MM.1S (cell line): ENCODE measurements at regions not wholly inside any gene's neighbourhood (a gene's known extent, or its start where the extent isn't known, plus 50 kb on each side); places are given as distances from the start of the nearest gene placed in this dataset.

Source experiments
- DNase-seq: peaks from one replicate; pipeline ENCODE4 v3.0.0-alpha.2; 2015
- H2AFZ ChIP-seq: fragments of 300-600 bp; sonication (generic); 2 replicates; pipeline ENCODE4 v1.6.0; 2016; ENCODE audit warnings: antibody characterized with exemption, low read length
- H3F3A ChIP-seq: fragments of 300-600 bp; sonication (generic); 2 replicates; pipeline ENCODE4 v1.6.1; 2016; ENCODE audit warnings: mild to moderate bottlenecking, antibody characterized with exemption, low read length, moderate library complexity, mixed read lengths; ENCODE audit not compliant: insufficient read depth
- H3K27ac ChIP-seq: fragments of 300-600 bp; sonication (generic); 2 replicates; pipeline ENCODE4 v1.5.1; 2016; ENCODE audit warnings: mild to moderate bottlenecking, low read length
- H3K27me3 ChIP-seq: fragments of 300-600 bp; sonication (generic); replicated peaks from 2 replicates; pipeline ENCODE4 v1.6.0; 2016; ENCODE audit warnings: low read length; ENCODE audit not compliant: insufficient read depth
- H3K36me3 ChIP-seq: fragments of 300-600 bp; sonication (generic); replicated peaks from 2 replicates; pipeline ENCODE4 v1.6.1; 2016; ENCODE audit warnings: mild to moderate bottlenecking, low read length, mixed read lengths; ENCODE audit not compliant: insufficient read depth
- H3K4me1 ChIP-seq: fragments of 300-600 bp; sonication (generic); 2 replicates; pipeline ENCODE4 v1.6.1; 2016; ENCODE audit warnings: low read length, mixed read lengths
- H3K4me2 ChIP-seq: fragments of 300-600 bp; sonication (generic); 2 replicates; pipeline ENCODE4 v1.6.0; 2016; ENCODE audit warnings: low read depth, low read length
- H3K4me3 ChIP-seq: fragments of 300-600 bp; sonication (generic); 2 replicates; pipeline ENCODE4 v1.5.1; 2016; ENCODE audit warnings: low read length, mixed read lengths
- H3K79me2 ChIP-seq: fragments of 300-600 bp; sonication (generic); 2 replicates; pipeline ENCODE4 v1.6.1; 2016; ENCODE audit warnings: mixed run types, low read length, mixed read lengths
- H3K9ac ChIP-seq: fragments of 300-600 bp; sonication (generic); 2 replicates; pipeline ENCODE4 v1.6.1; 2016; ENCODE audit warnings: low read length, mixed read lengths
- H3K9me2 ChIP-seq: fragments of 300-600 bp; sonication (generic); replicated peaks from 2 replicates; pipeline ENCODE4 v1.6.1; 2016; ENCODE audit warnings: mild to moderate bottlenecking, low read length, mixed read lengths; ENCODE audit not compliant: insufficient read depth
- H3K9me3 ChIP-seq: fragments of 300-600 bp; sonication (generic); replicated peaks from 2 replicates; pipeline ENCODE4 v1.6.1; 2016; ENCODE audit warnings: mild to moderate bottlenecking, low read length, mixed read lengths; ENCODE audit not compliant: insufficient read depth
- H4K20me1 ChIP-seq: fragments of 300-600 bp; sonication (generic); 2 replicates; pipeline ENCODE4 v1.6.1; 2016; ENCODE audit warnings: mild to moderate bottlenecking, low read length, moderate library complexity, mixed read lengths; ENCODE audit not compliant: insufficient read depth
- EZH2 ChIP-seq: fragments of 300-600 bp; sonication (generic); optimal IDR thresholded peaks from 2 replicates; pipeline ENCODE3; 2017; ENCODE audit warnings: low read depth, mild to moderate bottlenecking, antibody characterized with exemption, low read length, mixed read lengths
- EZH2phosphoT487 ChIP-seq: fragments of 300-600 bp; sonication (generic); IDR thresholded peaks from 2 replicates; pipeline ENCODE4 v1.6.1; 2018; ENCODE audit warnings: antibody characterized with exemption, low read length
- TF ChIP-seq, protein P1 (sequence below): fragments of 300-600 bp; sonication (generic); IDR thresholded peaks from 2 replicates; pipeline ENCODE4 v1.5.1; 2016; ENCODE audit warnings: antibody characterized with exemption, low read length, mixed read lengths

DNA sequence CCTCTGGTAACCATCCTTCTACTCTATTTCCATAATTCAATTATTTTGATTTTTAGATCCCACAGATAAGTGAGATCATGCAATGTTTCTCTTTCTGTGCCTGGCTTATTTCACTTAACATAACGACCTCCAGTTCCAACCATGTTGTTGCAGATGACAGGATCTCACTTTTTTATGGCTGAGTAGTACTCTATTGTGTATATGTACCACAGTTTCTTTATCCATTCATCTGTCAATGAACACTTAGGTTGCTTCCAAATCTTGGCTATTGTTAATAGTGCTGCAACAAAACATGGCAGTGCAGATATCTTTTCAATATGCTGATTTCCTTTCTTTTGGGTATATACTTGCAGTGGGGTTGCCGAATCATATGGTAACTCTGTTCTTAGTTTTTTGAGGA lies 286.4 kb upstream of the C11orf87 start:
- Histone ChIP-seq H3K36me3 (no peaks in the 10 kb centered on the region), H3K9me2 (no peaks in the 10 kb centered on the region), H3K27me3 (no peaks in the 10 kb centered on the region), H4K20me1 (no peaks in the 10 kb centered on the region), H3K9me3 (no peaks in the 10 kb centered on the region), H3K4me3 (no peak overlapping the region), H3K27ac (no peak overlapping the region), H3K9ac (no peak overlapping the region), H2AFZ (no peak overlapping the region), H3F3A (no peaks in the 10 kb centered on the region), H3K4me1 (peaks cover 6% of the 10 kb centered on the region), H3K4me2 (no peak overlapping the region), H3K79me2 (no peaks in the 10 kb centered on the region)
- no peak for DNase-seq
- no peak for TF ChIP-seq EZH2
- TF ChIP-seq, protein P1, sequence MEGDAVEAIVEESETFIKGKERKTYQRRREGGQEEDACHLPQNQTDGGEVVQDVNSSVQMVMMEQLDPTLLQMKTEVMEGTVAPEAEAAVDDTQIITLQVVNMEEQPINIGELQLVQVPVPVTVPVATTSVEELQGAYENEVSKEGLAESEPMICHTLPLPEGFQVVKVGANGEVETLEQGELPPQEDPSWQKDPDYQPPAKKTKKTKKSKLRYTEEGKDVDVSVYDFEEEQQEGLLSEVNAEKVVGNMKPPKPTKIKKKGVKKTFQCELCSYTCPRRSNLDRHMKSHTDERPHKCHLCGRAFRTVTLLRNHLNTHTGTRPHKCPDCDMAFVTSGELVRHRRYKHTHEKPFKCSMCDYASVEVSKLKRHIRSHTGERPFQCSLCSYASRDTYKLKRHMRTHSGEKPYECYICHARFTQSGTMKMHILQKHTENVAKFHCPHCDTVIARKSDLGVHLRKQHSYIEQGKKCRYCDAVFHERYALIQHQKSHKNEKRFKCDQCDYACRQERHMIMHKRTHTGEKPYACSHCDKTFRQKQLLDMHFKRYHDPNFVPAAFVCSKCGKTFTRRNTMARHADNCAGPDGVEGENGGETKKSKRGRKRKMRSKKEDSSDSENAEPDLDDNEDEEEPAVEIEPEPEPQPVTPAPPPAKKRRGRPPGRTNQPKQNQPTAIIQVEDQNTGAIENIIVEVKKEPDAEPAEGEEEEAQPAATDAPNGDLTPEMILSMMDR, result no peak
- TF ChIP-seq EZH2phosphoT487, result no peak

- no peaks in the 10 kb centered on the region for H3F3A ChIP-seq
- no peaks in the 10 kb centered on the region for H3K79me2 ChIP-seq
These were observed 283.8 kb upstream of the C11orf87 start for GRCh38 chr11:109138196-109138595.

GRCh38 chr11:109140426-109140825 lies 281.6 kb upstream of the C11orf87 start:
- H3K9ac ChIP-seq, result no peak overlapping the region
- H3K4me1 ChIP-seq, result peaks cover 12% of the 10 kb centered on the region
- TF ChIP-seq EZH2, result no peak
- no peak for TF ChIP-seq EZH2phosphoT487
- TF ChIP-seq, protein P1, result no peak
- peak overlapping the region; percentile 20; the same call in 1 of the 2 replicates for H2AFZ ChIP-seq
- no peaks in the 10 kb centered on the region for H3K9me3 ChIP-seq
- peak overlapping the region; percentile 21; the same call in 1 of the 2 replicates for H3K27ac ChIP-seq
- H3K36me3 ChIP-seq, result no peaks in the 10 kb centered on the region
- peak; percentile 44 for DNase-seq
- H4K20me1 ChIP-seq, result no peaks in the 10 kb centered on the region
- no peak overlapping the region for H3K4me3 ChIP-seq
- no peaks in the 10 kb centered on the region for H3F3A ChIP-seq
- no peaks in the 10 kb centered on the region for H3K79me2 ChIP-seq
- H3K27me3 ChIP-seq, result no peaks in the 10 kb centered on the region
- H3K4me2 ChIP-seq, result no peak overlapping the region; the same call in 1 of the 2 replicates
- H3K9me2 ChIP-seq, result no peaks in the 10 kb centered on the region

More at GRCh38 chr11:109138196-109138595, 283.8 kb upstream of the C11orf87 start:
- no peak overlapping the region for H3K9ac ChIP-seq
- H3K4me2 ChIP-seq, result no peak overlapping the region
- H3K4me1 ChIP-seq, result peaks cover 12% of the 10 kb centered on the region
- DNase-seq, result no peak
- H2AFZ ChIP-seq, result no peak overlapping the region
- no peaks in the 10 kb centered on the region for H3K9me3 ChIP-seq
- H3K4me3 ChIP-seq, result no peak overlapping the region
- no peak overlapping the region for H3K27ac ChIP-seq
- H3K9me2 ChIP-seq, result no peaks in the 10 kb centered on the region
- H3K27me3 ChIP-seq, result no peaks in the 10 kb centered on the region
- TF ChIP-seq EZH2, result no peak
- no peak for TF ChIP-seq EZH2phosphoT487
- TF ChIP-seq, protein P1, result no peak
- H4K20me1 ChIP-seq, result no peaks in the 10 kb centered on the region
- H3K36me3 ChIP-seq, result no peaks in the 10 kb centered on the region
